ENCODE measurements at regions not wholly inside any gene's neighbourhood (a gene's known extent, or its start where the extent isn't known, plus 50 kb on each side); places are given as distances from the start of the nearest gene placed in this dataset.
"Not testable (repeated sequence)": the region's sequence is repeated elsewhere in the genome, so short reads cannot be mapped to it uniquely, and the experiment has no call there.

DNA sequence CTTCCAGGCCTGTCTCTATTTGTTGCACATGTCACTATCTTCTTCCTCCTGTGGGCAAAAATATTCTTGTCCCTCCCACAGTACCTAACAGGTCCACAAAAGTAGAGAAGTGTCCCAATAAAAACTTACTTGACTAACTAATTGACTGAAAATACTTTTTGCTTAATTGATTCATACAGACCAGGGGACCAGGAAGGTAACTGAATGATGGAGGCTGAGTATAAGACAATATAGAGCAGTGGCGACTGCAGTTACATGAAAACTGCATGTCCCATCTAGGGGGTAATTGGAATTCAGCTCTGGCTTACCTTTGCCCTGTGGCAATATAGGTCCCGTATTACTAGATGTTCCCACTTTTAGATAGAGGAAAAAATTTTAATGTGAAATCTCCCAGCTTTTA is 112.9 kb upstream of the CREB1 start:
- DNase-seq: no peak

DNA sequence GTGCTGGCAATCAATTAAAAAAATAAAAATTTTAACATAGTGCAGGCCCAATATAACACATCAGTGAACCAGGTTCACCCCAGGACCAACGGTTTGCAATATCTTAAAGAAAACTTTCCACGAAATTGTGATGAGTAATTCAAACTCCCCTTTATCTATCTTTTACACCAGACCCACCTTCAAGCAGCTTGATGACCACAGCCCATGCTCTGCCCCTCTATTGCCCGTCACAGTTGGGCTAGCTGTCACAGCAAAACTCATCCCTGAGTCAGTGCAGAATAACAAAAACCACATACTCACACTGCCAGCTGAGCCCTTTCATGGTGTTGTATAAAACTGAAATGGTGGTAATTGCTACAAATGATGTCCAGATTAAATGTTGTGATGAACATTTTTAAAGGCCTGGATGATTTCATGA is 112.5 kb upstream of the CREB1 start:
- no peak for DNase-seq

- DNase-seq: no peak
Measured at GRCh38 chr2:207418419-207418818, 111.3 kb upstream of the CREB1 start.

GRCh38 chr2:207419331-207419730 is 110.4 kb upstream of the CREB1 start:
- DNase-seq: no peak

DNA sequence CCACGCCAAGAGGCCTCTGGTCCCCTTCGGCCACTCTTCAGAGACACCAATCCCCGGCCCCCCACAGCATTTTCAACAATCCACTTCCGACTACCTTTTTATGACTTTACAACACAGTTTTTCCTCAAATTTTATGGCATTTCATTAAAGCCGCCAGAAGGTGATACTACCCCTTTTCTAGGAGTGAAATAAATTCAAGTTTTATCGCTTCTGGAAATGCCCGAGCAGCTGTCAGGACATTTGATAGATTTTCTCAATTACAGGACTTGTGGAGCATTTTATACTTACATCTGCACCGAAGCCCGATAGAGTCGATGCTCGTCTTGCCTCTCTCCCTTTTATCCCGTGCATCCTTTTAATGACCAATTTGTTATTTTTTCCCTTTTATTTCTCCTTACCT is 108.1 kb upstream of the CREB1 start:
- no peak for DNase-seq

GRCh38 chr2:207422380-207422779 is 107.4 kb upstream of the CREB1 start:
- DNase-seq: no peak

DNA sequence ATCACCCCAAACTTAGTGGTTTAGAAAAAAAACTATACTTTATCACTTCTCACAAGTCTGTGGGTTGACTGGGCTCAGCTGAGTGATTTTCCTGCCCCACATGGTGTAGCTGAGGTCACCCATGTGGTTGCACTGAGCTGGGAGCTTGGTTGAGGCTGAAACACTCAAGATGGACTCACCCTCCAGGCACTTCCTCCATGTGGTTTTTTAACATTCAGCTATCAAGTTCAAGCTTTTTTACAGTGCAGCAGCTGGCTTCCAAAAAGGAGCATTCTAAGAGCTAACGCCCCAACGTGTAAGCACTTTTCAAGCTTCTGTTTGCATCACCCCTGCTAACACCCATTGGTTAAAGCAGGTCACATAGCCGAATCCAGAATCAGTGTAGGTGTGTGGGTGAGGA is 105.9 kb upstream of the CREB1 start:
- DNase-seq: peak; percentile 62

DNA sequence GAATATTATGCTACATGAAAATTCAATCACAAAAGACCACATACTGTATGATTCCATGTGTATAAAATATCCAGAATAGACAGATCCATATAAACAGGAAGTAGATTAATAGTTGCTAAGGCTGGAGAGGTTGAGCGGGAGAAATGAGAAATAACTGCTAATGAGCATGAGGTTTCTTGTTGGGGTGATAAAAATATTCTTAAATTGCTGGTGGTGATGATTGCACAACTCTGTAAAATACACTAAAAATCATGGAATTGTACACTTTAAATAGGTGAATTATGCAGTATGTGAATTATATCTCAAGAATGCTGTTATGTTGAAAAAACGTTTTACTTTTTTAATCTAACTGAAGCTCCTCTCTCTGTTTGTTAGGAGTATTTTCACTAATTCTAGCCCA is 101.8 kb upstream of the CREB1 start:
- no peak for DNase-seq

GRCh38 chr2:207428573-207428972 is 101.2 kb upstream of the CREB1 start:
- DNase-seq: no peak

DNA sequence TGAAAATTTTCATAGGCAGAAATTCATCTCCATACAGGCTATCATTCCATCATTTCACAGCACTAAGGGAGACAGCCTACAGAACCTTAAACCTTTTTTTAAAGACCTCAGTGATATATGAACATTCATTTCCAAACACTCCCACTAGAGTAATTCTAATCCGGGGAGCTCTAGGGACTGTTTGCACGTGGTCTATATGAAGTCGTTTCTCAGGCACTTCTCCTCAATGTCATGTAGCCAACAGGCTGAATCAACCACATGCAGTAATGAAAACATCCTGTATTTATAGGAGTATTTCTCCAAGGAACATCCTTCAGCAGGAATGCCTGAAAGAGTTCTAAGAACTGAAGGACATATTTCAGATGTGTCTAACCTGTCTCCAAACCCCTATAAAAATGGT is 97.3 kb upstream of the CREB1 start:
- no peak for DNase-seq

DNA sequence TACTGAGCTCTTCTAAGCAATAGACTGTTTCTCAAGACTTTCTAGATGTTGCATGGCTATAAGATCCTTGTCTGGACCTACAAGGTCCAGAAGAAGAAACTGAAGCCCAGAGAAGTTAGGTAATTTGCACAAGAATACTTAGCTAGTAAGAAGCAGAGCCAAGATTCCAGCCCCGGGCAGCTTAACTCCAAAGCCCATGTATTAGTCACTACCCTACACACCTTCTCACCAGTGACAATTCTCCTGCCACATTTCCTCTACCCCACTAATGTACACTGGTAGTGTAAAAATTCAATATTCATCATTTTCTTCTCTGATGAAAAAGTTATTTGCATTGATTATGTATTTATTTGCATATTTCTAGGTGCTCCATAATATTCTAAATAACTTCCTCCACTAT is 95.5 kb upstream of the CREB1 start:
- no peak for DNase-seq

- no peak for DNase-seq
Measured at GRCh38 chr2:207434899-207435465, 94.8 kb upstream of the CREB1 start.

- DNase-seq: no peak
Measured at GRCh38 chr2:207437136-207437523, 92.6 kb upstream of the CREB1 start.

GRCh38 chr2:207437524-207438143 is 92.1 kb upstream of the CREB1 start:
- DNase-seq: no peak

DNA sequence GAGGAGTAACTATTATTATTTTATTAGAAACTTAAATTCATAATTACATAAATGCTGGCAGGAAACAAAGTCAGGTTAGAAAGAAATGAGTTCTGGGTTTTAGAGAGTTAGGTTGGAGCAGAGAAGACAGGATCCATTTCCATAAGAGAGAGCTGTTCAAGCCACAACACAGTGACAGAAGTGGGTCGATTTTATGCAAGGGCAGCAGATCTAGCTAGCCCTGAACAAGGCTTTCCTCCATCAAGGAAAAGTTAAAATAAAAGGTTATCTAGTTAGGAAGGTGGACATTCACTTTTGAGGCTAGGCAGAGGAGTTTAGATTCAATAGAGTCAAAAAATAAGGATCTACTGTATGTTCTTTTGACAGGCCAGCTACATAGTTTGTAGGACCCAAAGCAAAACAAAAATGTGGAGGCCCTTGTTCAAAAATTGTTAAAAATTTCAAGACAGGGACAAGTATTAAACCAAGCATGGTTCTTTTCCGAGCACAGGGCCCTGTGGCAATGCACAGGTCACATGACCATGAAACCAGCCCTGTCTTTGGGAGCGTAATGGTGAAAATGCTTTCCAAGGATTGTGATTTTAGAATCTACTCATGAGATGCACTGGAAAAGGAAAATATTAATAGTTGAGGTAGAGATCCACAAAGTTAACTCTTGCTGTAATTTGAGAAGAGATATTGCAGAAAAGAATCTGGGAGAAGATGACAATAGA is 91.2 kb upstream of the CREB1 start:
- DNase-seq: no peak

DNA sequence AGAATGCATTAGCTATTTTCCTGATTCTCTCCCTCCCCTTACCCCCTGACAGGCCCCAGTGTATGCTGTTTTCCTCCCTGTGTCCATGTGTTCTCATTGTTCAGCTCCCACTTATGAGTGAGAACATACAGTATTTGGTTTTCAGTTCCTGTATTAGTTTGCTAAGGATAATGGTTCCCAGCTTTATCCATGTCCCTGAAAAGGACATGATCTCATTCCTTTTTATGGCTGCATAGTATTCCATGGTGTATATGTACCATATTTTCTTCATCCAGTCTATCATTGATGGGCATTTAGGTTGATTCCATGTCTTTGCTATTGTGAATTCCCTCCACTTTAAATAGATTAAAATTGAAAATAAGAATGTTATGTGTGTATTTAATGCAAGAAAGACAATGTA is 89.9 kb upstream of the CREB1 start:
- not testable (repeated sequence) for DNase-seq

DNA sequence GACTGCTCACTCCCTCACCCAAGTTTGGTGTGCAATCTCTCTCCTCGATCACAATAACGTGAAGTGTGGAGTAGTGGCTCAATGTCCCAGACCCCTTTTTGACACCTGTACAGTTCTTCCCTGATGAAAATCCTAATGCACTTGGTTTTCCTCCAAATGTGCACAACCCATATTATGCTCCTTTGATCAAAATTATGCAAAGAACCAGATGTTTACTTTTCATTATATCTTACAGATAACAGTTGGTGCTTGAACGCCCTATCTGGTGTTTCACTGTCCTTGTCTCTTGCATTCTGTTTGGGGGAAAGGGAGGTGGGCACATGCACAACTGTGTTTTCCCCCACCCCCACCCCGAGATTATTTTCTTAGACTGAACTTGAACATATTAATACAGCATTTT is 85.0 kb upstream of the CREB1 start:
- DNase-seq: no peak

GRCh38 chr2:207446653-207447052 is 83.1 kb upstream of the CREB1 start:
- DNase-seq: no peak

GRCh38 chr2:207448006-207448405 is 81.8 kb upstream of the CREB1 start:
- DNase-seq: no peak

GRCh38 chr2:207449642-207450165 is 80.1 kb upstream of the CREB1 start:
- no peak for DNase-seq

GRCh38 chr2:207450186-207450585 is 79.6 kb upstream of the CREB1 start:
- no peak for DNase-seq

- no peak for DNase-seq
Measured at GRCh38 chr2:207458582-207458981, 71.2 kb upstream of the CREB1 start.

- no peak for DNase-seq
Measured at GRCh38 chr2:207459990-207460757, 69.6 kb upstream of the CREB1 start.

DNA sequence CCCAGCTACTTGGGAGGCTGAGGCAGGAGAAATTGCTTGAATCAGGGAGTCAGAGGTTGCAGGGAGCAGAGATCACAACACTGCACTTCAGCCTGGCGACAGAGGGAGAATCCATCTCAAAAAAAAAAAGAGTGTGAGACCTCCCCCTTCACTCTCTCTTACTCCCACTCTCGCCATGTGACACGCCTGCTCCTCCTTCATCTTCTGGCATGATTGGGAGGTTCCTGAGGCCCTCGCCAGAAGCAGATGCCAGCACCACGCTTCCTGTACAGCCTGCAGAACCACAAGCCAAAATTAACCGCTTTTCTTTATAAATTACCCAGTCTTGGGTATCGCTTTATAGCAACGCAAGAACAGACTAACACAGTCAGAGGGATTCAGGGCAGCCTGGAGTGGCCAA is 66.3 kb upstream of the CREB1 start:
- DNase-seq: no peak

Measured in activated CD8-positive, alpha-beta memory T cell treated with anti-CD3 and anti-CD28 coated beads, Interleukin-2, amount 50 U/mL, for 48 hours (primary cell).